ENCODE measurements at regions not wholly inside any gene's neighbourhood (a gene's known extent, or its start where the extent isn't known, plus 50 kb on each side); places are given as distances from the start of the nearest gene placed in this dataset.

DNA sequence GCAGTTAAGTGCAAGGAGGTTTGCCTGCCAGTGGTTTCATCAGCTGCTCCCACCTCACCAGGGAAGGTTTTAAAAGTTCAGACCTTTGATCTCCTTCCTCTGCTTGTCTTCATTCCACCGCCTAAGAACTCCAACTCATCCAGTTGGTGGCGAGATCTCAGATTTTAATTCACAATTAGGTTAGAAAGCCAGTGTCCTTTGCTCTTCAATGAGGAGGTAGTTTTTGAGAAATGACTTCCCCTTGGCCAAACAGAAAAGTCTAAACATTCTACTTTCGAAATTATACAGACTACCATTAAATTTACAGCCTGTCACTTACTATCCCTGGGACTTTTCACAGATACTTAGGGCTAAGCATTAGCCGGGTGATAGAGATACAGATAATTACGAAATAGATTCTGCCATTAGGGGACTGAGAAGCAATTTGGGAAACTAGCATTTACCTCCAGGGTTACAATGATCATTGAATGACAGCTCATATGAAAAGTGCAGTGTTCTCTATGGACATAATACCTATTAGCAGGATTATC, 513.4 kb upstream of the GHITM start:
- TF ChIP-seq, protein P1, sequence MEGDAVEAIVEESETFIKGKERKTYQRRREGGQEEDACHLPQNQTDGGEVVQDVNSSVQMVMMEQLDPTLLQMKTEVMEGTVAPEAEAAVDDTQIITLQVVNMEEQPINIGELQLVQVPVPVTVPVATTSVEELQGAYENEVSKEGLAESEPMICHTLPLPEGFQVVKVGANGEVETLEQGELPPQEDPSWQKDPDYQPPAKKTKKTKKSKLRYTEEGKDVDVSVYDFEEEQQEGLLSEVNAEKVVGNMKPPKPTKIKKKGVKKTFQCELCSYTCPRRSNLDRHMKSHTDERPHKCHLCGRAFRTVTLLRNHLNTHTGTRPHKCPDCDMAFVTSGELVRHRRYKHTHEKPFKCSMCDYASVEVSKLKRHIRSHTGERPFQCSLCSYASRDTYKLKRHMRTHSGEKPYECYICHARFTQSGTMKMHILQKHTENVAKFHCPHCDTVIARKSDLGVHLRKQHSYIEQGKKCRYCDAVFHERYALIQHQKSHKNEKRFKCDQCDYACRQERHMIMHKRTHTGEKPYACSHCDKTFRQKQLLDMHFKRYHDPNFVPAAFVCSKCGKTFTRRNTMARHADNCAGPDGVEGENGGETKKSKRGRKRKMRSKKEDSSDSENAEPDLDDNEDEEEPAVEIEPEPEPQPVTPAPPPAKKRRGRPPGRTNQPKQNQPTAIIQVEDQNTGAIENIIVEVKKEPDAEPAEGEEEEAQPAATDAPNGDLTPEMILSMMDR (IDR thresholded peaks at IDR 0.05; ENCODE audit: low read length) = no peak
- TF ChIP-seq EZH2 (IDR thresholded peaks at IDR 0.05; ENCODE audit: borderline replicate concordance, low read length) = no peak

Data from OCI-LY1 (cell line).